ENCODE measurements at regions not wholly inside any gene's neighbourhood (a gene's known extent, or its start where the extent isn't known, plus 50 kb on each side); places are given as distances from the start of the nearest gene placed in this dataset.

GRCh38 chr2:177058747-177059146 lies 153.8 kb upstream of the HNRNPA3 start:
- no peak for DNase-seq (ENCODE audit: low read depth)

GRCh38 chr2:177059293-177059692 lies 153.3 kb upstream of the HNRNPA3 start:
- no peak for DNase-seq (ENCODE audit: low read depth)

GRCh38 chr2:177063331-177063730 lies 149.3 kb upstream of the HNRNPA3 start:
- DNase-seq (ENCODE audit: low read depth), result no peak

- DNase-seq (ENCODE audit: low read depth), result no peak
These were observed 148.2 kb upstream of the HNRNPA3 start for GRCh38 chr2:177064422-177064821.

GRCh38 chr2:177068967-177069366 lies 143.6 kb upstream of the HNRNPA3 start:
- no peak for DNase-seq (ENCODE audit: low read depth)

- DNase-seq (ENCODE audit: low read depth), result no peak
These were observed 140.5 kb upstream of the HNRNPA3 start for GRCh38 chr2:177072090-177072489.

- DNase-seq (ENCODE audit: low read depth), result no peak
These were observed 139.0 kb upstream of the HNRNPA3 start for GRCh38 chr2:177073611-177074010.

GRCh38 chr2:177074099-177074710 lies 138.4 kb upstream of the HNRNPA3 start:
- no peak for DNase-seq (ENCODE audit: low read depth)

GRCh38 chr2:177075254-177075653 lies 137.3 kb upstream of the HNRNPA3 start:
- no peak for DNase-seq (ENCODE audit: low read depth)

- DNase-seq (ENCODE audit: low read depth), result no peak
These were observed 135.9 kb upstream of the HNRNPA3 start for GRCh38 chr2:177076636-177077179.

- no peak for DNase-seq (ENCODE audit: low read depth)
These were observed 134.8 kb upstream of the HNRNPA3 start for GRCh38 chr2:177077778-177078177.

- DNase-seq (ENCODE audit: low read depth), result no peak
These were observed 134.2 kb upstream of the HNRNPA3 start for GRCh38 chr2:177078416-177078815.

- DNase-seq (ENCODE audit: low read depth), result no peak
These were observed 133.7 kb upstream of the HNRNPA3 start for GRCh38 chr2:177078855-177079254.

GRCh38 chr2:177080746-177081284 lies 131.8 kb upstream of the HNRNPA3 start:
- DNase-seq (ENCODE audit: low read depth), result no peak

- DNase-seq (ENCODE audit: low read depth), result no peak
These were observed 128.0 kb upstream of the HNRNPA3 start for GRCh38 chr2:177084607-177085006.

GRCh38 chr2:177088529-177088928 lies 124.1 kb upstream of the HNRNPA3 start:
- DNase-seq (ENCODE audit: low read depth), result no peak

GRCh38 chr2:177090967-177091366 lies 121.6 kb upstream of the HNRNPA3 start:
- DNase-seq (ENCODE audit: low read depth), result no peak

GRCh38 chr2:177093371-177093770 lies 119.2 kb upstream of the HNRNPA3 start:
- no peak for DNase-seq (ENCODE audit: low read depth)

GRCh38 chr2:177098001-177098613 lies 114.5 kb upstream of the HNRNPA3 start:
- DNase-seq (ENCODE audit: low read depth), result no peak

GRCh38 chr2:177101930-177102329 lies 110.7 kb upstream of the HNRNPA3 start:
- DNase-seq (ENCODE audit: low read depth), result no peak

- no peak for DNase-seq (ENCODE audit: low read depth)
These were observed 106.4 kb upstream of the HNRNPA3 start for GRCh38 chr2:177106212-177106611.

- no peak for DNase-seq (ENCODE audit: low read depth)
These were observed 103.7 kb upstream of the HNRNPA3 start for GRCh38 chr2:177108890-177109289.

GRCh38 chr2:177114712-177115111 lies 97.9 kb upstream of the HNRNPA3 start:
- DNase-seq (ENCODE audit: low read depth), result no peak
